Right lobe of liver (tissue), 6 donors: ENCODE measurements at regions not wholly inside any gene's neighbourhood (a gene's known extent, or its start where the extent isn't known, plus 50 kb on each side); places are given as distances from the start of the nearest gene placed in this dataset.

ENCODE experiments used
- ATAC-seq, 4 donors: fragments of 200-7000 bp; cut with Tn5 transposase; one replicate each; pipeline ENCODE4 v1.9.1; 2020; ENCODE audit warnings: mild to moderate bottlenecking in 4 of 4, moderate library complexity in 4 of 4
- DNase-seq, 3 donors: peaks; one replicate each; pipeline ENCODE4 v3.0.0-alpha.2; 2020
- H3K27ac ChIP-seq, 3 donors: fragments of 200-600 bp; one replicate each; pipeline ENCODE4 v1.8.0; 2022
- H3K27me3 ChIP-seq, 2 donors: fragments of 200-600 bp; one replicate each; pipeline ENCODE4 v1.8.0; 2022
- H3K36me3 ChIP-seq, 4 donors: fragments of 200-600 bp; sonication (generic) in 1 of 4; one replicate each; pipeline versions ENCODE4 v1.5.1 to v1.8.0; 2017 to 2022; ENCODE audit warnings: control low read depth in 1 of 4
- H3K4me1 ChIP-seq, 4 donors: fragments of 200-600 bp; sonication (generic) in 1 of 4; one replicate each; pipeline versions ENCODE4 v1.5.1 to v1.8.0; 2017 to 2022; ENCODE audit warnings: control low read depth in 1 of 4
- H3K4me3 ChIP-seq, 3 donors: fragments of 200-600 bp; one replicate each; pipeline ENCODE4 v1.8.0; 2022
- H3K9me3 ChIP-seq, 4 donors: fragments of 200-600 bp; sonication (generic) in 1 of 4; one replicate each; pipeline versions ENCODE4 v1.5.1 to v1.8.0; 2017 to 2022; ENCODE audit warnings: control low read depth in 1 of 4
- POLR2A ChIP-seq: fragments of 450-650 bp; IDR thresholded peaks from one replicate; pipeline ENCODE4 v1.6.1; 2017; ENCODE audit warnings: antibody characterized with exemption, mild to moderate bottlenecking
- WGBS: methylation state at CpG from one replicate; pipeline ENCODE4 v1.1.6; 2018; ENCODE audit warnings: low coverage, low lambda C conversion rate; ENCODE audit not compliant: insufficient coverage; ENCODE audit errors: missing lambda C conversion rate; 5-methylcytosine and 5-hydroxymethylcytosine counted together
- intact Hi-C, 2 donors: fragments of 100-400 bp; cut with DNase I; formaldehyde crosslinking; loops; one replicate each; pipeline versions ENCODE4 v1.11.2 to v1.14.1; 2022
- TF ChIP-seq, protein P1 (sequence below), 4 donors: fragments of 200-600 bp in 3 of 4; fragments of 450-650 bp in 1 of 4; IDR thresholded peaks; one replicate each; pipeline versions ENCODE4 v1.5.1 to v1.8.0; 2016 to 2022; ENCODE audit warnings: antibody characterized with exemption in 4 of 4, mild to moderate bottlenecking in 2 of 4
- donor health status: DM: no; HTN: yes; CAD: no.
- donor health status: DM: no; HTN: no; CAD: no.
- donor health status: DM: no; HTN: no; CAD: no.
- donor health status: DM: no; HTN: yes; CAD: no.
- donor health status: DM: no; HTN: yes; CAD: no.

- Histone ChIP-seq H3K4me1 (no peaks in the 10 kb centered on the region), H3K27ac (no peak overlapping the region), H3K9me3 (no peaks in the 10 kb centered on the region), H3K36me3 (no peaks in the 10 kb centered on the region), H3K27me3 (no peaks in the 10 kb centered on the region), H3K4me3 (no peak overlapping the region)
- ATAC-seq (no peak), DNase-seq (no peak)
- TF ChIP-seq, protein P1, sequence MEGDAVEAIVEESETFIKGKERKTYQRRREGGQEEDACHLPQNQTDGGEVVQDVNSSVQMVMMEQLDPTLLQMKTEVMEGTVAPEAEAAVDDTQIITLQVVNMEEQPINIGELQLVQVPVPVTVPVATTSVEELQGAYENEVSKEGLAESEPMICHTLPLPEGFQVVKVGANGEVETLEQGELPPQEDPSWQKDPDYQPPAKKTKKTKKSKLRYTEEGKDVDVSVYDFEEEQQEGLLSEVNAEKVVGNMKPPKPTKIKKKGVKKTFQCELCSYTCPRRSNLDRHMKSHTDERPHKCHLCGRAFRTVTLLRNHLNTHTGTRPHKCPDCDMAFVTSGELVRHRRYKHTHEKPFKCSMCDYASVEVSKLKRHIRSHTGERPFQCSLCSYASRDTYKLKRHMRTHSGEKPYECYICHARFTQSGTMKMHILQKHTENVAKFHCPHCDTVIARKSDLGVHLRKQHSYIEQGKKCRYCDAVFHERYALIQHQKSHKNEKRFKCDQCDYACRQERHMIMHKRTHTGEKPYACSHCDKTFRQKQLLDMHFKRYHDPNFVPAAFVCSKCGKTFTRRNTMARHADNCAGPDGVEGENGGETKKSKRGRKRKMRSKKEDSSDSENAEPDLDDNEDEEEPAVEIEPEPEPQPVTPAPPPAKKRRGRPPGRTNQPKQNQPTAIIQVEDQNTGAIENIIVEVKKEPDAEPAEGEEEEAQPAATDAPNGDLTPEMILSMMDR (IDR thresholded peaks at IDR 0.05): no peak
- no peak for TF ChIP-seq POLR2A
- intact Hi-C loops: no loop called here
- WGBS: 59% methylated on average over 4 of the region's 6 CpGs
Measured at GRCh38 chr16:61323456-61323855, 712.8 kb downstream of the CDH8 start.

DNA sequence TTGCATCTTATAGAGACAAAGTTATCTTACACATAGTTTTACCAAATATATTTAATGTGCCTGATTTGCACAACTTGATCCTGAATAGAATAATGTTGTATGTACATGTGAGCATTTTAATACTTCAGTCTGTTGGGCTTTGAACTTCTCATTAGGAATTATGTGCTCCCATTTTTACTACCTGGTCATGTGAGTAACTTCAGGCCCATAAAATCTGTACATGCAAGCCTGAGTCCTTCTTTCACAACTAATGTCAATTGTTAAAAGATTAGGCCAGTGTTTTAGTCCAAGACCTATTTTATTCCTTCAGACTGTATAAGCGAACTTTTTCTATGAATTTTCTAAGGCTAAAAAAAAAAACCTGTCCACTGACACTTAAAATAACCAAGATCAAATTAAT lies 715.4 kb downstream of the CDH8 start:
- Histone ChIP-seq H3K36me3 (no peaks in the 10 kb centered on the region), H3K4me1 (no peaks in the 10 kb centered on the region), H3K27me3 (no peaks in the 10 kb centered on the region), H3K4me3 (no peak overlapping the region), H3K9me3 (no peaks in the 10 kb centered on the region), H3K27ac (no peak overlapping the region)
- TF ChIP-seq, protein P1 (IDR thresholded peaks at IDR 0.05): no peak
- no peak for TF ChIP-seq POLR2A
- DNase-seq (no peak), ATAC-seq (no peak)
- 54% methylated on average over 1 of the region's 1 CpG for WGBS
- intact Hi-C loops: no loop called here

- no peaks in the 10 kb centered on the region for H3K4me1 ChIP-seq
- intact Hi-C loops: loop anchor here in 1 of 2 donors (10.0 kb wide), 1 partner anchor 51 kb away; no protein-coding TSS in a partner anchor
- DNase-seq (no peak), ATAC-seq (no peak)
- no peak overlapping the region for H3K27ac ChIP-seq
- no peaks in the 10 kb centered on the region for H3K9me3 ChIP-seq
- TF ChIP-seq, protein P1 (IDR thresholded peaks at IDR 0.05): no peak
- no peak for TF ChIP-seq POLR2A
- no peaks in the 10 kb centered on the region for H3K27me3 ChIP-seq
- 70% methylated on average over 2 of the region's 2 CpGs for WGBS
- H3K36me3 ChIP-seq: no peaks in the 10 kb centered on the region
- H3K4me3 ChIP-seq: no peak overlapping the region
Measured at GRCh38 chr16:61313931-61314330, 722.3 kb downstream of the CDH8 start.

DNA sequence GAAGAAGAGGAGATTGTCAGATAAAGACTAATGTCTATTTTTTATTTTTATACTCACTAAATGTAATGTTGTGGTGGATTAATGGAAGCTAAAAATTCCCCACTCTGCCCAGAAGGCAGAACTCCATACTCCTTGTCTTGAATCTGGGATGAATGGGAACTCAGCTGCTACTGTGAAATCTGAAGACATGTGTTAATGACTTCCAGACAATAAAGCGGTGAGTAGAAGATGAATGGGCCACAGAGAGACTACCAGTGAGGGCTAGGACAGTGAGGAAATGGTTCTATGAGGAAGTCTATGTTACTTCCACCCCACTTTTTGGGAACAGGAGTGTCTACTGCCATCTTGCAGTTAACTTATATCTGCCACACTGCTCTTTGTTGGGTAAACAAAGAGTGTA lies 726.9 kb downstream of the CDH8 start:
- Histone ChIP-seq H3K4me3 (no peak overlapping the region), H3K27ac (no peak overlapping the region), H3K9me3 (no peaks in the 10 kb centered on the region), H3K27me3 (no peaks in the 10 kb centered on the region), H3K4me1 (no peaks in the 10 kb centered on the region), H3K36me3 (no peaks in the 10 kb centered on the region)
- intact Hi-C loops: no loop called here
- TF ChIP-seq, protein P1 (IDR thresholded peaks at IDR 0.05): no peak
- no peak for TF ChIP-seq POLR2A
- DNase-seq (no peak), ATAC-seq (no peak)
- WGBS: 60% methylated on average over 1 of the region's 1 CpG

GRCh38 chr16:61306204-61306603 lies 730.0 kb downstream of the CDH8 start:
- no peak for TF ChIP-seq POLR2A
- TF ChIP-seq, protein P1 (IDR thresholded peaks at IDR 0.05): no peak
- Histone ChIP-seq H3K4me3 (no peak overlapping the region), H3K36me3 (no peaks in the 10 kb centered on the region), H3K9me3 (no peaks in the 10 kb centered on the region), H3K4me1 (no peaks in the 10 kb centered on the region), H3K27ac (no peak overlapping the region), H3K27me3 (no peaks in the 10 kb centered on the region)
- no peak for DNase-seq
- WGBS: 57% methylated on average over 6 of the region's 6 CpGs
- intact Hi-C loops: no loop called here
- ATAC-seq: no peak
